ENCODE measurements at regions not wholly inside any gene's neighbourhood (a gene's known extent, or its start where the extent isn't known, plus 50 kb on each side); places are given as distances from the start of the nearest gene placed in this dataset.

- in situ Hi-C loops (cut with MboI; ENCODE audit: low sequenced_read_pairs) (no loop called here), intact Hi-C loops (cut with micrococcal nuclease) (no loop called here), dilution Hi-C loops (cut with HindIII; ENCODE audit: low sequenced_read_pairs, unreplicated experiment) (no loop called here)
- H2BK20ac ChIP-seq (ENCODE audit: low read depth, low read length): no peak overlapping the region
- no peak overlapping the region for H3K9ac ChIP-seq (ENCODE audit: low read depth, low read length)
- WGBS, 2 experiments (ENCODE audit: extremely low coverage in 2 of 2, insufficient read length in 1 of 2): 80% methylated on average over 1 of the region's 6 CpGs; no CpG with 5 or more reads in 1 of the 2 experiments
- no peak overlapping the region for H3K4me2 ChIP-seq (ENCODE audit: low read depth, low read length)
- no peak overlapping the region for H4K8ac ChIP-seq (ENCODE audit: low read depth in 2 of 2, low read length in 2 of 2)
- H3K23ac ChIP-seq (ENCODE audit: low read depth, low read length): no peak overlapping the region
- H2BK15ac ChIP-seq (ENCODE audit: low read depth, low read length): no peak overlapping the region
- TF ChIP-seq NFE2L2 (IDR thresholded peaks at IDR 0.05; ENCODE audit: low read depth, low read length) (no peak), BHLHE40 (IDR thresholded peaks at IDR 0.05; ENCODE audit: low read depth, low read length) (no peak), MAZ (IDR thresholded peaks at IDR 0.05; ENCODE audit: borderline replicate concordance, low read depth, low read length) (no peak), RFX5 (IDR thresholded peaks at IDR 0.05; ENCODE audit: low read depth, low read length) (no peak), FOS (IDR thresholded peaks at IDR 0.05; ENCODE audit: low read depth, low read length) (no peak), MXI1 (IDR thresholded peaks at IDR 0.05; ENCODE audit: borderline replicate concordance, low read depth, low read length) (no peak)
- no peak overlapping the region for H2AK5ac ChIP-seq (ENCODE audit: low read depth, low read length)
- no peak overlapping the region for H3K4ac ChIP-seq (ENCODE audit: low read depth, low read length)
- H2BK5ac ChIP-seq (ENCODE audit: low read depth, low read length, poor library complexity, severe bottlenecking): no peak overlapping the region
- H2AFZ ChIP-seq (replicated peaks; ENCODE audit: low read length, poor library complexity): no peak overlapping the region
- peaks cover 6% of the 10 kb centered on the region for H3K9me1 ChIP-seq (ENCODE audit: insufficient read depth, low read length)
- H4K91ac ChIP-seq (ENCODE audit: insufficient read depth, low read depth, low read length): no peak overlapping the region
- no peak overlapping the region for H3K56ac ChIP-seq (ENCODE audit: extremely low read depth, insufficient read depth, low read length)
- H3K36me3 ChIP-seq (ENCODE audit: control insufficient read depth, insufficient read depth, low read length): no peaks in the 10 kb centered on the region
- H3K14ac ChIP-seq (replicated peaks; ENCODE audit: low read depth, low read length): no peak overlapping the region
- H3K4me1 ChIP-seq (ENCODE audit: control insufficient read depth, insufficient read depth, low read length): no peaks in the 10 kb centered on the region; the same call in none of the 2 replicates
- ATAC-seq (ENCODE audit: low read depth): no peak
- no peaks in the 10 kb centered on the region; the same call in 1 of the 2 replicates for H3K27me3 ChIP-seq (ENCODE audit: control insufficient read depth, insufficient read depth, low read length)
- H4K5ac ChIP-seq (ENCODE audit: low read depth, low read length): no peak overlapping the region
- ChIA-PET CTCF (no interaction called here), POLR2A (ENCODE audit: unreplicated experiment) (no interaction called here)
- no TSS peak for BruUV-seq (replicated peaks)
- H3K18ac ChIP-seq (ENCODE audit: low read depth, low read length): no peak overlapping the region
- no peak for DNase-seq
- no peaks in the 10 kb centered on the region for H3K79me1 ChIP-seq (ENCODE audit: low read depth in 1 of 2, low read length in 2 of 2)
- H3K4me3 ChIP-seq (ENCODE audit: insufficient read depth, low read depth, low read length): no peak overlapping the region
- no peaks in the 10 kb centered on the region for H3K9me3 ChIP-seq (ENCODE audit: control insufficient read depth, insufficient read depth, low read length)
- no peak overlapping the region for H2AK9ac ChIP-seq (replicated peaks; ENCODE audit: low read depth, low read length, poor library complexity)
- H4K20me1 ChIP-seq (ENCODE audit: insufficient read depth, low read length): no peaks in the 10 kb centered on the region
- no peak overlapping the region for H2BK120ac ChIP-seq (ENCODE audit: low read depth, low read length)
- no peak overlapping the region for H3K27ac ChIP-seq (ENCODE audit: insufficient read depth, low read length)
Observed at GRCh38 chr13:42699912-42700311, 81.5 kb upstream of the FAM216B start.

Measured in IMR-90 (cell line).